Spleen (tissue), 7 donors: ENCODE measurements at regions not wholly inside any gene's neighbourhood (a gene's known extent, or its start where the extent isn't known, plus 50 kb on each side); places are given as distances from the start of the nearest gene placed in this dataset.

Experiments
- CTCF ChIP-seq, 11 experiments: fragments of 200-600 bp in 7 of 11; fragments of 450-650 bp in 4 of 11; sonication (generic) in 4 of 11; IDR thresholded peaks in 8 of 11; conservative IDR thresholded peaks in 3 of 11; 1 replicate in 7 of 11; 2 replicates in 4 of 11; pipeline versions ENCODE4 v1.4.0 to v1.8.0; 2016 to 2021; ENCODE audit warnings: antibody characterized with exemption in 11 of 11, inconsistent platforms in 4 of 11, mild to moderate bottlenecking in 1 of 11
- POLR2AphosphoS5 ChIP-seq, 3 donors: sonication (generic); formaldehyde crosslinking; IDR thresholded peaks; one replicate each; pipeline ENCODE4 v1.5.1; 2017; ENCODE audit warnings: antibody characterized with exemption in 3 of 3
- donor health status: DM: no; HTN: no; CAD: no; lungs with moderate emphysema.
- donor health status: DM: no; HTN: no; CAD: no.
- donor health status: DM: no; HTN: no; CAD: no.

- TF ChIP-seq CTCF (IDR thresholded peaks at IDR 0.05 in 8 of 11, conservative IDR thresholded peaks at IDR 0.05 in 3 of 11) (no peak), POLR2AphosphoS5 (IDR thresholded peaks at IDR 0.05) (no peak)
These were observed 320.4 kb upstream of the PROK2 start for GRCh38 chr3:72105306-72105705.
